Caco-2 (cell line): ENCODE measurements at regions not wholly inside any gene's neighbourhood (a gene's known extent, or its start where the extent isn't known, plus 50 kb on each side); places are given as distances from the start of the nearest gene placed in this dataset.

Experiments
- BruUV-seq: library from RNA; stranded (reverse); fragments of 400-500 nt; replicated peaks from 2 replicates; lab custom pipeline; 2021; lab: Mats Ljungman, UMichigan
- CTCF ChIA-PET: fragments of 300-600 bp; sonication (Branson Sonifier 250); formaldehyde crosslinking; loops from one replicate; lab custom pipeline; 2022; ENCODE audit warnings: antibody characterized with exemption; lab: Charles Lee
- POLR2A ChIA-PET: fragments of 300-600 bp; sonication (Branson Sonifier 250); formaldehyde crosslinking; loops from one replicate; lab custom pipeline; 2022; ENCODE audit warnings: antibody characterized with exemption; lab: Charles Lee
- DNase-seq, 2 experiments: peaks; one replicate each; pipeline versions ENCODE4 v3.0.0 to v3.0.0-alpha.2; 2020 to 2022
- H3K27me3 ChIP-seq: replicated peaks from 2 replicates; pipeline ENCODE4 v1.6.0; 2011; ENCODE audit warnings: low read length; ENCODE audit not compliant: control insufficient read depth, insufficient read depth
- H3K36me3 ChIP-seq: 2 replicates; pipeline ENCODE4 v1.5.1; 2011; ENCODE audit warnings: low read length; ENCODE audit not compliant: control insufficient read depth, insufficient read depth
- H3K4me1 ChIP-seq: fragments of 250-450 bp; sonication (Bioruptor Pico); 2 replicates; pipeline ENCODE4 v1.5.1; 2020; ENCODE audit warnings: mild to moderate bottlenecking
- H3K4me3 ChIP-seq: 2 replicates; pipeline ENCODE4 v1.5.1; 2011; ENCODE audit warnings: low read depth, mild to moderate bottlenecking, control low read depth, low read length
- H3K9me3 ChIP-seq: fragments of 250-450 bp; sonication (Bioruptor Pico); 2 replicates; pipeline ENCODE4 v1.5.1; 2020; ENCODE audit warnings: mild to moderate bottlenecking, moderate library complexity
- H3K27ac Mint-ChIP-seq: one replicate; pipeline ENCODE4 v1.8.0; 2022; ENCODE audit warnings: mixed read lengths; ENCODE audit not compliant: unreplicated experiment
- H3K27me3 Mint-ChIP-seq: one replicate; pipeline ENCODE4 v1.8.0; 2022; ENCODE audit warnings: mixed read lengths; ENCODE audit not compliant: insufficient read depth, unreplicated experiment
- H3K36me3 Mint-ChIP-seq: one replicate; pipeline ENCODE4 v1.8.0; 2022; ENCODE audit warnings: mild to moderate bottlenecking, mixed read lengths; ENCODE audit not compliant: insufficient read depth, unreplicated experiment
- H3K4me1 Mint-ChIP-seq: one replicate; pipeline ENCODE4 v1.8.0; 2022; ENCODE audit warnings: low read depth, mixed read lengths; ENCODE audit not compliant: unreplicated experiment
- H3K4me3 Mint-ChIP-seq: one replicate; pipeline ENCODE4 v1.8.0; 2022; ENCODE audit warnings: mild to moderate bottlenecking, moderate library complexity, mixed read lengths; ENCODE audit not compliant: unreplicated experiment
- H3K9me3 Mint-ChIP-seq: one replicate; pipeline ENCODE4 v1.8.0; 2022; ENCODE audit warnings: mixed read lengths; ENCODE audit not compliant: unreplicated experiment
- intact Hi-C: fragments of 100-400 bp; cut with micrococcal nuclease; formaldehyde crosslinking; loops from one replicate; pipeline ENCODE4 v1.10.0; 2022; ENCODE audit not compliant: unreplicated experiment
- TF ChIP-seq, protein P1 (sequence below), 2 experiments: fragments of 200-600 bp in 1 of 2; IDR thresholded peaks; 1 replicate in 1 of 2; 2 replicates in 1 of 2; pipeline versions ENCODE4 v1.5.1 to v1.8.0; 2011 to 2022; ENCODE audit warnings: antibody characterized with exemption in 1 of 2, control low read depth in 1 of 2, inconsistent platforms in 1 of 2, low read depth in 1 of 2, low read length in 1 of 2, mild to moderate bottlenecking in 1 of 2, moderate library complexity in 1 of 2; ENCODE audit not compliant: insufficient read depth in 1 of 2, severe bottlenecking in 1 of 2, unreplicated experiment in 1 of 2

GRCh38 chr14:57943541-57943940 is 77.6 kb upstream of the SLC35F4 start:
- DNase-seq, result no peak
- H3K9me3 Mint-ChIP-seq, result no peaks in the 10 kb centered on the region
- intact Hi-C loops, result no loop called here
- Histone ChIP-seq H3K27me3 (no peaks in the 10 kb centered on the region), H3K4me3 (no peak overlapping the region), H3K36me3 (no peaks in the 10 kb centered on the region), H3K4me1 (no peaks in the 10 kb centered on the region), H3K9me3 (no peaks in the 10 kb centered on the region)
- no TSS peak for BruUV-seq
- no peaks in the 10 kb centered on the region for H3K4me1 Mint-ChIP-seq
- TF ChIP-seq, protein P1, sequence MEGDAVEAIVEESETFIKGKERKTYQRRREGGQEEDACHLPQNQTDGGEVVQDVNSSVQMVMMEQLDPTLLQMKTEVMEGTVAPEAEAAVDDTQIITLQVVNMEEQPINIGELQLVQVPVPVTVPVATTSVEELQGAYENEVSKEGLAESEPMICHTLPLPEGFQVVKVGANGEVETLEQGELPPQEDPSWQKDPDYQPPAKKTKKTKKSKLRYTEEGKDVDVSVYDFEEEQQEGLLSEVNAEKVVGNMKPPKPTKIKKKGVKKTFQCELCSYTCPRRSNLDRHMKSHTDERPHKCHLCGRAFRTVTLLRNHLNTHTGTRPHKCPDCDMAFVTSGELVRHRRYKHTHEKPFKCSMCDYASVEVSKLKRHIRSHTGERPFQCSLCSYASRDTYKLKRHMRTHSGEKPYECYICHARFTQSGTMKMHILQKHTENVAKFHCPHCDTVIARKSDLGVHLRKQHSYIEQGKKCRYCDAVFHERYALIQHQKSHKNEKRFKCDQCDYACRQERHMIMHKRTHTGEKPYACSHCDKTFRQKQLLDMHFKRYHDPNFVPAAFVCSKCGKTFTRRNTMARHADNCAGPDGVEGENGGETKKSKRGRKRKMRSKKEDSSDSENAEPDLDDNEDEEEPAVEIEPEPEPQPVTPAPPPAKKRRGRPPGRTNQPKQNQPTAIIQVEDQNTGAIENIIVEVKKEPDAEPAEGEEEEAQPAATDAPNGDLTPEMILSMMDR (IDR thresholded peaks at IDR 0.05; ENCODE audit: insufficient read depth in 1 of 2, low read depth in 1 of 2, low read length in 1 of 2, severe bottlenecking in 1 of 2, unreplicated experiment in 1 of 2), result no peak
- H3K27me3 Mint-ChIP-seq, result peaks cover 31% of the 10 kb centered on the region
- no peaks in the 10 kb centered on the region for H3K36me3 Mint-ChIP-seq
- no peak overlapping the region for H3K27ac Mint-ChIP-seq
- CTCF ChIA-PET, result interaction anchor here (0.6 kb wide), 1 partner anchor 162 kb away, joined by 3 read pairs; no protein-coding TSS in a partner anchor
- POLR2A ChIA-PET, result no interaction called here
- no peak overlapping the region for H3K4me3 Mint-ChIP-seq

GRCh38 chr14:57943038-57943437 is 77.1 kb upstream of the SLC35F4 start:
- no peak for DNase-seq
- no peaks in the 10 kb centered on the region for H3K9me3 ChIP-seq
- Mint-ChIP-seq H3K9me3 (no peaks in the 10 kb centered on the region), H3K27ac (no peak overlapping the region), H3K27me3 (peaks cover 26% of the 10 kb centered on the region), H3K4me1 (no peaks in the 10 kb centered on the region), H3K4me3 (no peak overlapping the region), H3K36me3 (no peaks in the 10 kb centered on the region)
- no peaks in the 10 kb centered on the region for H3K27me3 ChIP-seq
- POLR2A ChIA-PET, result no interaction called here
- no peak overlapping the region for H3K4me3 ChIP-seq
- intact Hi-C loops, result no loop called here
- TF ChIP-seq, protein P1 (IDR thresholded peaks at IDR 0.05; ENCODE audit: insufficient read depth in 1 of 2, low read depth in 1 of 2, low read length in 1 of 2, severe bottlenecking in 1 of 2, unreplicated experiment in 1 of 2), result no peak
- CTCF ChIA-PET, result interaction anchor here (0.6 kb wide), 1 partner anchor 162 kb away, joined by 3 read pairs; no protein-coding TSS in a partner anchor
- H3K4me1 ChIP-seq, result no peaks in the 10 kb centered on the region
- BruUV-seq, result no TSS peak
- no peaks in the 10 kb centered on the region for H3K36me3 ChIP-seq

GRCh38 chr14:57939084-57939483 is 73.2 kb upstream of the SLC35F4 start:
- H3K4me3 Mint-ChIP-seq, result no peak overlapping the region
- no peaks in the 10 kb centered on the region for H3K4me1 Mint-ChIP-seq
- TF ChIP-seq, protein P1 (IDR thresholded peaks at IDR 0.05; ENCODE audit: insufficient read depth in 1 of 2, low read depth in 1 of 2, low read length in 1 of 2, severe bottlenecking in 1 of 2, unreplicated experiment in 1 of 2), result no peak
- no peaks in the 10 kb centered on the region for H3K36me3 ChIP-seq
- ChIA-PET CTCF (no interaction called here), POLR2A (no interaction called here)
- no peaks in the 10 kb centered on the region for H3K9me3 ChIP-seq
- intact Hi-C loops, result no loop called here
- no peak for DNase-seq
- no peak overlapping the region for H3K27ac Mint-ChIP-seq
- H3K4me1 ChIP-seq, result no peaks in the 10 kb centered on the region
- BruUV-seq, result no TSS peak
- no peaks in the 10 kb centered on the region; the same call in 1 of the 2 replicates for H3K27me3 ChIP-seq
- no peak overlapping the region for H3K4me3 ChIP-seq
- H3K9me3 Mint-ChIP-seq, result no peaks in the 10 kb centered on the region
- H3K27me3 Mint-ChIP-seq, result peaks cover 21% of the 10 kb centered on the region
- H3K36me3 Mint-ChIP-seq, result no peaks in the 10 kb centered on the region
